ENCODE measurements at regions not wholly inside any gene's neighbourhood (a gene's known extent, or its start where the extent isn't known, plus 50 kb on each side); places are given as distances from the start of the nearest gene placed in this dataset.

- TF ChIP-seq EZH2phosphoT487 (IDR thresholded peaks at IDR 0.05; ENCODE audit: insufficient read depth, low read depth) (no peak), EZH2 (IDR thresholded peaks at IDR 0.05; ENCODE audit: insufficient read depth, poor library complexity, severe bottlenecking) (no peak)
Observed at GRCh38 chr7:156063241-156063810, 251.1 kb upstream of the SHH start.

Measured in GM23248 (cell line).